Kidney (tissue), 13 donors: ENCODE measurements at regions not wholly inside any gene's neighbourhood (a gene's known extent, or its start where the extent isn't known, plus 50 kb on each side); places are given as distances from the start of the nearest gene placed in this dataset.

ENCODE experiments used
- DNase-seq, 5 donors: peaks; one replicate each; pipeline ENCODE4 v3.0.0-alpha.2; 2013 to 2020
- FAIRE-seq: peaks from 2 replicates; lab custom pipeline; 2012; peaks lifted over from hg19 to GRCh38; lab: Jason Lieb, UNC
- H3K27ac ChIP-seq, 2 donors: one replicate each; pipeline ENCODE4 v1.7.0; 2013; ENCODE audit warnings: low read depth in 2 of 2, low read length in 2 of 2, inconsistent platforms in 1 of 2
- H3K27me3 ChIP-seq: one replicate; pipeline ENCODE4 v1.7.1; 2013; ENCODE audit warnings: low read length, inconsistent platforms; ENCODE audit not compliant: control insufficient read depth, insufficient read depth
- H3K36me3 ChIP-seq, 3 donors: one replicate each; pipeline versions ENCODE4 v1.7.0 to v1.7.1; 2013; ENCODE audit warnings: low read length in 3 of 3, control low read depth in 1 of 3, inconsistent platforms in 1 of 3; ENCODE audit not compliant: insufficient read depth in 3 of 3, control insufficient read depth in 2 of 3
- H3K4me1 ChIP-seq, 3 donors: one replicate each; pipeline versions ENCODE4 v1.7.0 to v1.7.1; 2013; ENCODE audit warnings: low read length in 3 of 3, inconsistent platforms in 1 of 3, low read depth in 1 of 3; ENCODE audit not compliant: control insufficient read depth in 2 of 3, insufficient read depth in 2 of 3
- H3K4me3 ChIP-seq, 3 donors: one replicate each; pipeline versions ENCODE4 v1.7.0 to v1.8.1; 2013; ENCODE audit warnings: low read length in 3 of 3, control low read depth in 1 of 3, inconsistent platforms in 1 of 3
- H3K9ac ChIP-seq, 3 donors: one replicate each; pipeline versions ENCODE4 v1.7.0 to v1.7.1; 2013; ENCODE audit warnings: low read length in 3 of 3, control low read depth in 1 of 3, inconsistent platforms in 1 of 3
- H3K9me3 ChIP-seq, 3 donors: one replicate each; pipeline versions ENCODE4 v1.7.0 to v1.7.1; 2013; ENCODE audit warnings: low read length in 3 of 3, control low read depth in 1 of 3, inconsistent platforms in 1 of 3; ENCODE audit not compliant: control insufficient read depth in 2 of 3, insufficient read depth in 1 of 3
- CTCF ChIP-seq: IDR thresholded peaks from 3 replicates; pipeline ENCODE4 v1.5.1; 2012; ENCODE audit warnings: mild to moderate bottlenecking, moderate library complexity, borderline replicate concordance; ENCODE audit not compliant: insufficient read depth; ENCODE audit errors: extremely low read depth
- intact Hi-C: fragments of 100-400 bp; cut with DNase I; formaldehyde crosslinking; loops from one replicate; pipeline ENCODE4 v1.11.1; 2022
- donor health status: control.
- donor health status: control.
- donor health status: control.
- donor health status: control.
- donor health status: control.
- donor health status: DM: yes; HTN: yes; CAD: no.
- donor health status: Normal renal cell carcinoma (clear cell type).

- FAIRE-seq (no peak), DNase-seq (no peak)
- no peak overlapping the region for H3K9ac ChIP-seq
- no peak overlapping the region for H3K27ac ChIP-seq
- peaks cover 0 to 18% (median 0%) of the 10 kb centered on the region in 3 donors for H3K9me3 ChIP-seq
- H3K36me3 ChIP-seq = no peaks in the 10 kb centered on the region
- TF ChIP-seq CTCF = no peak
- H3K4me1 ChIP-seq = no peaks in the 10 kb centered on the region
- no peak overlapping the region for H3K4me3 ChIP-seq
- intact Hi-C loops = no loop called here
- no peaks in the 10 kb centered on the region for H3K27me3 ChIP-seq
Measured at GRCh38 chr17:12316021-12316420, 295.3 kb downstream of the MAP2K4 start.

GRCh38 chr17:12318571-12319266 is 298.0 kb downstream of the MAP2K4 start:
- Histone ChIP-seq H3K36me3 (no peaks in the 10 kb centered on the region), H3K27me3 (no peaks in the 10 kb centered on the region), H3K4me1 (no peaks in the 10 kb centered on the region), H3K9ac (no peak overlapping the region), H3K27ac (no peak overlapping the region), H3K4me3 (no peak overlapping the region), H3K9me3 (peaks cover 0 to 2% (median 0%) of the 10 kb centered on the region in 3 donors)
- peak in 1 of 5 donors; percentile 11 for DNase-seq
- TF ChIP-seq CTCF = no peak
- FAIRE-seq = no peak
- intact Hi-C loops = no loop called here

- Histone ChIP-seq H3K9me3 (no peaks in the 10 kb centered on the region), H3K9ac (no peak overlapping the region), H3K27ac (no peak overlapping the region), H3K4me3 (no peak overlapping the region), H3K27me3 (no peaks in the 10 kb centered on the region), H3K36me3 (no peaks in the 10 kb centered on the region), H3K4me1 (no peaks in the 10 kb centered on the region)
- intact Hi-C loops = no loop called here
- no peak for TF ChIP-seq CTCF
- no peak for DNase-seq
- FAIRE-seq = no peak
Measured at GRCh38 chr17:12320286-12320685, 299.6 kb downstream of the MAP2K4 start.
